ENCODE measurements at regions not wholly inside any gene's neighbourhood (a gene's known extent, or its start where the extent isn't known, plus 50 kb on each side); places are given as distances from the start of the nearest gene placed in this dataset.

GRCh38 chr10:23693925-23694324, 255.1 kb downstream of the OTUD1 start:
- peaks cover 8% of the 10 kb centered on the region for H3K27me3 Mint-ChIP-seq (ENCODE audit: insufficient read depth, unreplicated experiment)
- DNase-seq = no peak
- TF ChIP-seq, protein P1, sequence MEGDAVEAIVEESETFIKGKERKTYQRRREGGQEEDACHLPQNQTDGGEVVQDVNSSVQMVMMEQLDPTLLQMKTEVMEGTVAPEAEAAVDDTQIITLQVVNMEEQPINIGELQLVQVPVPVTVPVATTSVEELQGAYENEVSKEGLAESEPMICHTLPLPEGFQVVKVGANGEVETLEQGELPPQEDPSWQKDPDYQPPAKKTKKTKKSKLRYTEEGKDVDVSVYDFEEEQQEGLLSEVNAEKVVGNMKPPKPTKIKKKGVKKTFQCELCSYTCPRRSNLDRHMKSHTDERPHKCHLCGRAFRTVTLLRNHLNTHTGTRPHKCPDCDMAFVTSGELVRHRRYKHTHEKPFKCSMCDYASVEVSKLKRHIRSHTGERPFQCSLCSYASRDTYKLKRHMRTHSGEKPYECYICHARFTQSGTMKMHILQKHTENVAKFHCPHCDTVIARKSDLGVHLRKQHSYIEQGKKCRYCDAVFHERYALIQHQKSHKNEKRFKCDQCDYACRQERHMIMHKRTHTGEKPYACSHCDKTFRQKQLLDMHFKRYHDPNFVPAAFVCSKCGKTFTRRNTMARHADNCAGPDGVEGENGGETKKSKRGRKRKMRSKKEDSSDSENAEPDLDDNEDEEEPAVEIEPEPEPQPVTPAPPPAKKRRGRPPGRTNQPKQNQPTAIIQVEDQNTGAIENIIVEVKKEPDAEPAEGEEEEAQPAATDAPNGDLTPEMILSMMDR (IDR thresholded peaks at IDR 0.05; ENCODE audit: insufficient read depth in 1 of 2, low read depth in 1 of 2, low read length in 1 of 2, severe bottlenecking in 1 of 2, unreplicated experiment in 1 of 2) = no peak
- no peaks in the 10 kb centered on the region for H3K9me3 Mint-ChIP-seq (ENCODE audit: unreplicated experiment)
- no peaks in the 10 kb centered on the region for H3K36me3 Mint-ChIP-seq (ENCODE audit: insufficient read depth, unreplicated experiment)
- no peak overlapping the region for H3K27ac Mint-ChIP-seq (ENCODE audit: unreplicated experiment)
- H3K4me1 Mint-ChIP-seq (ENCODE audit: low read depth, unreplicated experiment) = no peaks in the 10 kb centered on the region
- CTCF ChIA-PET = no interaction called here
- Histone ChIP-seq H3K4me1 (no peaks in the 10 kb centered on the region), H3K4me3 (ENCODE audit: low read depth, low read length) (no peak overlapping the region), H3K9me3 (no peaks in the 10 kb centered on the region), H3K27me3 (replicated peaks; ENCODE audit: control insufficient read depth, insufficient read depth, low read length) (no peaks in the 10 kb centered on the region), H3K36me3 (ENCODE audit: control insufficient read depth, insufficient read depth, low read length) (no peaks in the 10 kb centered on the region)
- intact Hi-C loops (cut with micrococcal nuclease; ENCODE audit: unreplicated experiment) = no loop called here
- no TSS peak for BruUV-seq (replicated peaks)
- H3K4me3 Mint-ChIP-seq (ENCODE audit: unreplicated experiment) = no peak overlapping the region
- POLR2A ChIA-PET = no interaction called here

DNA sequence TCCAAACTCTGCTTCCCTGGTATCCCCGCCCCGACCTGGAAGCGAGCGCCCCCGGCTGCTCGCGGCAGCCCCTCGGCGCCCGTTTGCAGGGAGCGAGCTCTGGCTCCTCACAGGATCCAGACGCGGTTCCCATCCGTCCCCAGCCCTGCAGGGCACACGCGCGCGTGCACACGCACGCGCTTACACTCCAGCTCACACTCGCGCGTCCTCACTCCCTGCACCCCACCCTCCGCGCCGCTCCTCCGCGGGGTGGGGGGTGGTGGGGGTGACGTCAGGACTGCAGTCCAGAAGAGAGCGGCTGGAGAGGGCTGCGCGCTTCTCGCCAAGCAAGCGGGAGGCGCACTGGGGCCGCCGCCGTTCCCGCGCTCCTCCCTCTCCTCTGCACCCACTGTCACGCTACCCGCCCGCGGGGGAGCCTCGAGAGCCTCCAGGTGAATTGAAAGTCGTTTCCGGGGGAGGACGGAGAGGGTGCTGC, 255.6 kb downstream of the OTUD1 start:
- H3K9me3 ChIP-seq = no peaks in the 10 kb centered on the region
- Mint-ChIP-seq H3K27ac (ENCODE audit: unreplicated experiment) (no peak overlapping the region), H3K27me3 (ENCODE audit: insufficient read depth, unreplicated experiment) (peaks cover 9% of the 10 kb centered on the region), H3K9me3 (ENCODE audit: unreplicated experiment) (no peaks in the 10 kb centered on the region), H3K36me3 (ENCODE audit: insufficient read depth, unreplicated experiment) (no peaks in the 10 kb centered on the region), H3K4me3 (ENCODE audit: unreplicated experiment) (no peak overlapping the region), H3K4me1 (ENCODE audit: low read depth, unreplicated experiment) (no peaks in the 10 kb centered on the region)
- ChIA-PET CTCF (no interaction called here), POLR2A (no interaction called here)
- no TSS peak for BruUV-seq (replicated peaks)
- no peaks in the 10 kb centered on the region for H3K27me3 ChIP-seq (replicated peaks; ENCODE audit: control insufficient read depth, insufficient read depth, low read length)
- intact Hi-C loops (cut with micrococcal nuclease; ENCODE audit: unreplicated experiment) = no loop called here
- TF ChIP-seq, protein P1 (IDR thresholded peaks at IDR 0.05; ENCODE audit: insufficient read depth in 1 of 2, low read depth in 1 of 2, low read length in 1 of 2, severe bottlenecking in 1 of 2, unreplicated experiment in 1 of 2) = no peak
- H3K4me1 ChIP-seq = no peaks in the 10 kb centered on the region
- no peaks in the 10 kb centered on the region for H3K36me3 ChIP-seq (ENCODE audit: control insufficient read depth, insufficient read depth, low read length)
- no peak for DNase-seq
- H3K4me3 ChIP-seq (ENCODE audit: low read depth, low read length) = no peak overlapping the region

DNA sequence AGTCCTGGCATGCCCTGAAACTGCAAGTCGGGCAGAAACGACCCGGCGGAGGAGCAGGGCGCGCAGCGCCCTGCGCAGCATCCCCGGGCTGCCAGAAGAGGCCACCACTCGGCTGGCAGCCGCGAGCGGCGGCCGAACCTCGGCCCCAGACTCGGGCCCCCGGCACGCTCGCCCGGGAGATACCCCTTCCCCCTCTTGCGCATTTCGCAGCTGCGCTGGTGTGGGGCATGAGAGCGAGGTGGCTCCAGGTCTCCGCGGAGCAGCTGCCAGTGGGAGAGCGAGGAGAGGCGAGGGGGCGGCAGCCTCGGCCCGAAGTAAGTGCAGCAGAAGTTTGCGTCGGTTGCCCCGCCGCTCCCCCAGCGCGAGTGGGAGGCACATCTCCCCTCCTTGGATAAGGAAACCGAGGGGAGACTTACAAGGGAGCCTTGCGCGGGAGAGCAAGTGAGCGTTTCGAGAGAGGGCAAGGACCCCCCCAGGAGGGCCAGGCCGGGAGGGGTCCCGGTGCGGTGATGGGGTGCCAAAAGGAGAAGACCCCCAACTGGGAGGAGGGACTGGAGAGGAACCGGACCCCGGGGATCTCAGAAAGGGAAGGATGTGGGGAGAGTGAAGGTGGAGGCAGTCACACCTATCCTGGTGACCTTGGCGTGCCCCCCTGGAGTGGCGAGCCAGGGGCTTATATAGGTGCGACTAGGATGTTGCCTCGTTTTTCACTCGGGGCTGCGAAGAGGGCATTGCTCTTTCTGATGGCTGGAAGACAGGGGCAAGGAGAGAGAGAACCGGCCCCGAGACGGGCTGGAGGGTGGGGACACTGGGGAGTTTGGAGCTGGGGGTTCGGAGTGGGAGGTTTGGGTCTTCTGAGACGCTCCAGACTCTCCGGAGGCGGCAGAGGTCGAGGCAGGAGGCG, 256.3 kb downstream of the OTUD1 start:
- intact Hi-C loops (cut with micrococcal nuclease; ENCODE audit: unreplicated experiment) = no loop called here
- Mint-ChIP-seq H3K27ac (ENCODE audit: unreplicated experiment) (no peak overlapping the region), H3K27me3 (ENCODE audit: insufficient read depth, unreplicated experiment) (peaks cover 8% of the 10 kb centered on the region), H3K4me1 (ENCODE audit: low read depth, unreplicated experiment) (no peaks in the 10 kb centered on the region), H3K4me3 (ENCODE audit: unreplicated experiment) (no peak overlapping the region), H3K36me3 (ENCODE audit: insufficient read depth, unreplicated experiment) (no peaks in the 10 kb centered on the region), H3K9me3 (ENCODE audit: unreplicated experiment) (no peaks in the 10 kb centered on the region)
- TF ChIP-seq, protein P1 (IDR thresholded peaks at IDR 0.05; ENCODE audit: insufficient read depth in 1 of 2, low read depth in 1 of 2, low read length in 1 of 2, severe bottlenecking in 1 of 2, unreplicated experiment in 1 of 2) = no peak
- no peaks in the 10 kb centered on the region for H3K36me3 ChIP-seq (ENCODE audit: control insufficient read depth, insufficient read depth, low read length)
- no TSS peak for BruUV-seq (replicated peaks)
- ChIA-PET POLR2A (no interaction called here), CTCF (no interaction called here)
- no peaks in the 10 kb centered on the region for H3K4me1 ChIP-seq
- H3K9me3 ChIP-seq = no peaks in the 10 kb centered on the region
- H3K27me3 ChIP-seq (replicated peaks; ENCODE audit: control insufficient read depth, insufficient read depth, low read length) = no peaks in the 10 kb centered on the region
- no peak for DNase-seq
- no peak overlapping the region for H3K4me3 ChIP-seq (ENCODE audit: low read depth, low read length)

All from Caco-2 (cell line).